GM10266 (cell line): ENCODE measurements at regions not wholly inside any gene's neighbourhood (a gene's known extent, or its start where the extent isn't known, plus 50 kb on each side); places are given as distances from the start of the nearest gene placed in this dataset.

ENCODE experiments used
- DNase-seq: peaks from one replicate; pipeline ENCODE4 v3.0.0; 2012; ENCODE audit errors: extremely low spot score
- CTCF ChIP-seq: IDR thresholded peaks from 2 replicates; pipeline ENCODE4 v1.5.1; 2012; ENCODE audit warnings: mild to moderate bottlenecking, low read depth; ENCODE audit not compliant: control insufficient read depth, insufficient read depth; ENCODE audit errors: missing control alignments

- no peak for TF ChIP-seq CTCF
- DNase-seq = no peak
Measured at GRCh38 chr4:27194599-27195176, 334.0 kb downstream of the STIM2 start.

- no peak for DNase-seq
- TF ChIP-seq CTCF = no peak
Measured at GRCh38 chr4:27198246-27198645, 337.6 kb downstream of the STIM2 start.

- DNase-seq = no peak
- TF ChIP-seq CTCF = no peak
Measured at GRCh38 chr4:27198971-27199370, 338.3 kb downstream of the STIM2 start.

- DNase-seq = no peak
- no peak for TF ChIP-seq CTCF
Measured at GRCh38 chr4:27206009-27206408, 345.4 kb downstream of the STIM2 start.

- no peak for DNase-seq
- no peak for TF ChIP-seq CTCF
Measured at GRCh38 chr4:27210956-27211355, 350.3 kb downstream of the STIM2 start.

GRCh38 chr4:27214010-27214409, 353.4 kb downstream of the STIM2 start:
- DNase-seq = no peak
- TF ChIP-seq CTCF = no peak

- no peak for DNase-seq
- TF ChIP-seq CTCF = no peak
Measured at GRCh38 chr4:27215220-27215826, 354.7 kb downstream of the STIM2 start.
